NCI-H2227 treated with DMSO at 0.1 percent for 48 hours (cell line): ENCODE measurements at regions not wholly inside any gene's neighbourhood (a gene's known extent, or its start where the extent isn't known, plus 50 kb on each side); places are given as distances from the start of the nearest gene placed in this dataset.

Experiments used
- DNase-seq: peaks from one replicate; lab custom pipeline; 2025; lab: John Stamatoyannopoulos, UW

DNA sequence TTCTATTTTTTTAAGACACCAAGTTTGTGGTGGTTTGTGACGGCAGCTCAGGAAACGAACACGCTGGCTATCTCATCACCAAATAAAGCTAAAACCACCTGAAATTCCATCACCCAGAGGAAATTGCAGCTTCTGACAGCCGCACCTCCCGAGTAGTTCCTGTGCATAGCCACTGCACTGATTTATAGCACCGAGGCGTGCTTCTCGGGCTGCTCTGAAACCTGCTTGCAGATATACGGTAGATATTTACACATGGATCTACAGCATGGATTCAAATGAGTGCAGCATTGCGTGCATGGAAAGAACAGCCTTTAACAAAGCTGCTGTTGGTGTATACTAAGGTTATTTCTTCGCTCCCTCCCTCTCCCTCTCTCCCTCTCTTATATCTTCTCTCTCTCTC lies 153.8 kb downstream of the PHF2 start:
- no peak for DNase-seq
